ENCODE measurements at regions not wholly inside any gene's neighbourhood (a gene's known extent, or its start where the extent isn't known, plus 50 kb on each side); places are given as distances from the start of the nearest gene placed in this dataset.

DNA sequence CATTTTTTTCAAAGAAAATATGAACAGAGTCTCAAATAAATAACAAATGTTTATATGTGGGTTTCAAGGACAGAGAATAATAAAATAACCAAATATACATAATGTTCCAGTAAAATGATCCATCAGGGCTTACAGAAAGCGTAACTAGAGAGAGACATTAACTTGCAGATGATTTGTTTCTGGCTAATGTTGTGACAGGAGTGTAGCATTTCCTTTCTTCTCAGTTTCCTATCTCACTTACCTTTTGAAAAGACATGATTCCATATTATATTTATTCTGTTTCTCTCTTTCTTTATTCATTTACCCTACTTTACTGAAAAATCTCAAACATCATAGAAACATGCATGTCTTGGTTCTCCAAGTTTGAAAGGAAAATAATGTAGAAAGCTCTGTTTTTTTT, 451.3 kb upstream of the CDH9 start:
- no peaks in the 10 kb centered on the region for H3K36me3 Mint-ChIP-seq (ENCODE audit: insufficient read depth, unreplicated experiment)
- H3K27ac Mint-ChIP-seq (ENCODE audit: unreplicated experiment) = no peak overlapping the region
- no peak for TF ChIP-seq CTCF (IDR thresholded peaks at IDR 0.05; ENCODE audit: unreplicated experiment)
- peaks cover 9% of the 10 kb centered on the region for H3K9me3 Mint-ChIP-seq (ENCODE audit: low read depth, unreplicated experiment)
- no TSS peak for BruUV-seq (replicated peaks)
- peaks cover 2% of the 10 kb centered on the region for H3K4me1 Mint-ChIP-seq (ENCODE audit: low read depth, unreplicated experiment)
- no peak overlapping the region for H3K4me3 Mint-ChIP-seq (ENCODE audit: low read depth, unreplicated experiment)
- CTCF ChIA-PET = no interaction called here
- DNase-seq = no peak
- intact Hi-C loops (cut with micrococcal nuclease; ENCODE audit: unreplicated experiment) = no loop called here
- no peaks in the 10 kb centered on the region for H3K27me3 Mint-ChIP-seq (ENCODE audit: unreplicated experiment)

DNA sequence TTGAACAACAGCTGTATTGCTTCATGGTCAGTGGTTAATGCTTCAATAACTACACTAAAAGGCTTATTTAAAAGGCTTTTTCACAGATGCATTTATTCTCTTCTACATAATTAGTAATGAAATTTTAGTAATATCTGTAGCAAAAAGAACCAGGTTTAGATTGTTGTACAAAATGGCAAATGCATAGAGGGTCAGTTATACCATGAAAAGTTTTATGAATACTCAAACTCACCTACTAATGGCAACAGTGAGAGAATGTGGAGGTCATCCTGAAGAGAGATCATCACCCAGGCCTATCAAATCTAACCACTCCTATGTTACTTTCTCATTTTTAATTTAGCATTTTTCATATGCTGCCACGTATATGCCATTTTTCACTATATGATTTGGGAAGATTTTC, 444.3 kb upstream of the CDH9 start:
- CTCF ChIA-PET = no interaction called here

GRCh38 chr5:27479859-27480258, 441.5 kb upstream of the CDH9 start:
- CTCF ChIA-PET = no interaction called here
- Mint-ChIP-seq H3K36me3 (ENCODE audit: insufficient read depth, unreplicated experiment) (no peaks in the 10 kb centered on the region), H3K4me1 (ENCODE audit: low read depth, unreplicated experiment) (no peaks in the 10 kb centered on the region), H3K27me3 (ENCODE audit: unreplicated experiment) (no peaks in the 10 kb centered on the region), H3K27ac (ENCODE audit: unreplicated experiment) (no peak overlapping the region), H3K9me3 (ENCODE audit: low read depth, unreplicated experiment) (peaks cover 5% of the 10 kb centered on the region), H3K4me3 (ENCODE audit: low read depth, unreplicated experiment) (no peak overlapping the region)
- DNase-seq = peak; percentile 3
- intact Hi-C loops (cut with micrococcal nuclease; ENCODE audit: unreplicated experiment) = no loop called here
- no TSS peak for BruUV-seq (replicated peaks)
- TF ChIP-seq CTCF (IDR thresholded peaks at IDR 0.05; ENCODE audit: unreplicated experiment) = no peak

More for the DNA sequence above, 444.3 kb upstream of the CDH9 start:
- Mint-ChIP-seq H3K4me3 (ENCODE audit: low read depth, unreplicated experiment) (no peak overlapping the region), H3K27me3 (ENCODE audit: unreplicated experiment) (no peaks in the 10 kb centered on the region), H3K36me3 (ENCODE audit: insufficient read depth, unreplicated experiment) (no peaks in the 10 kb centered on the region), H3K4me1 (ENCODE audit: low read depth, unreplicated experiment) (no peaks in the 10 kb centered on the region), H3K27ac (ENCODE audit: unreplicated experiment) (no peak overlapping the region), H3K9me3 (ENCODE audit: low read depth, unreplicated experiment) (peaks cover 5% of the 10 kb centered on the region)
- TF ChIP-seq CTCF (IDR thresholded peaks at IDR 0.05; ENCODE audit: unreplicated experiment) = no peak
- DNase-seq = no peak
- BruUV-seq (replicated peaks) = no TSS peak
- intact Hi-C loops (cut with micrococcal nuclease; ENCODE audit: unreplicated experiment) = no loop called here

DNA sequence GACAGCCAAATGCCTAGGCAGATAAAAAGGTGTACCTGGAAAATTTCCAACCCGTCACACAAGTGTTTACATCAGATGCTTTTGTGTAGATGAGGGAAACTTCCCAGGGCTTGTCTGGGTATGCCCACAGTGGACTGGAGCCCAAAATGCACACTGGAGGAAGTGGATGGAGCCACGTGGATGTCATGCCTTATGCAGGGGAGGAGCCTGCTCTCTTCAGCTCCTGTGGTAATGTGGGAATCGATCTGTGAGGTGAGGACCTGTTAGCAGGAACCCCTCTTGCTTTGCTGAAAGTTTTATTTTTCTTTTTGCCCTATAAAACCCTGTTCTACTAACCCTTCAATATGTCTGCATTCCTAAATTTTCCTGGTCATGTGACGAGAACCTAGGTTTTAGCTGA, 439.2 kb upstream of the CDH9 start:
- Mint-ChIP-seq H3K4me1 (ENCODE audit: low read depth, unreplicated experiment) (no peaks in the 10 kb centered on the region), H3K27ac (ENCODE audit: unreplicated experiment) (no peak overlapping the region), H3K36me3 (ENCODE audit: insufficient read depth, unreplicated experiment) (no peaks in the 10 kb centered on the region), H3K27me3 (ENCODE audit: unreplicated experiment) (no peaks in the 10 kb centered on the region), H3K4me3 (ENCODE audit: low read depth, unreplicated experiment) (no peak overlapping the region), H3K9me3 (ENCODE audit: low read depth, unreplicated experiment) (peaks cover 5% of the 10 kb centered on the region)
- CTCF ChIA-PET = no interaction called here
- intact Hi-C loops (cut with micrococcal nuclease; ENCODE audit: unreplicated experiment) = no loop called here
- no peak for TF ChIP-seq CTCF (IDR thresholded peaks at IDR 0.05; ENCODE audit: unreplicated experiment)
- no TSS peak for BruUV-seq (replicated peaks)
- DNase-seq = no peak
